Kidney tubule cell (primary cell): ENCODE measurements at regions not wholly inside any gene's neighbourhood (a gene's known extent, or its start where the extent isn't known, plus 50 kb on each side); places are given as distances from the start of the nearest gene placed in this dataset.

Experiments
- DNase-seq: peaks from one replicate; pipeline ENCODE4 v3.0.0-alpha.2; 2018; ENCODE audit warnings: low spot score

DNA sequence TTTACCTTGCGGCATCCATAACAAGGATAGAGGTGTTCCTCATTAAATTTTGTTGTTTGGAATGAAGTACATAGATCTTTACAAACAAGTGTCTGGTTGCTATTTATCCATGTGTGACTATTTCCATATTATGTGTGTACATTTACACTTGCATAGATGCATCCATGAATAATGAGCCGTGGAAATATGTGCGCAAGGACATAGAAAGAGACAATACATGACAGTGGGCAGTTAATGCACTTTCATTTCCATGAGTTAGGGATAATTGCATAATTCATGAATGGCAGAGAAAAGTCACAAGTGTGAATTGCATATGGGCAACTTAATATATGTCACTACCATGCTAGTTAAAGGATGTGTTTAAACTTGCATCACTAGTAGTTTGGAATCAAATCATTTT, 338.2 kb upstream of the PITX2 start:
- DNase-seq: no peak

- no peak for DNase-seq
Observed at GRCh38 chr4:110962616-110963015, 339.7 kb upstream of the PITX2 start.

DNA sequence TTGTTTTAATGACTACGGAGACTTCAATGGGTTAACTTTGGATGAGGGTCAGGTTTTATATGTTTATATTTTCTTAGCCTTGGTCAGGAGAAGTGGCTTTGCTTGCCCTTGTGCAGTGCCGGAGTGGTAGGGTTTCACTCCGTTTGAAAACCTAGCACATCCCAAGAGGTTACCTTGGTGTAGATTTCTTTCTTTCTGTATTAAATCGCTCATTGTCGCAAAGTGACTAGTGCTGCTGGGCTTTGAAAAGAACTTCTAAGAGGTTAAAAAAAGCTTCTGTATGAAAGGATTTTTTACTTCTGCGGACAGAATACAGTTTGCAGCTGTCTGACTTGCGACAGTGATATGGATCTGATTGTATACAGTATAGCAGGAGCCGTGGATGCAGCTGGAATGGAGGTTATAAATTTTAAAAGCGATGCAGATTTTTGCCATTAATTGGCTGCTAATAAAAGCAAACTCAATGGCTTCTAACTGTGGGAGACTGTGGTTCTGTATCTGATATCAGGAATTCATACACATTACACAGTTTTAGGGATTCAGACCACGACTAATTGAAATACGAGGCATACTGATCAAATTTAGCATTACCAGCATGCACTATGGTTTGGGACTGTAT, 340.9 kb upstream of the PITX2 start:
- no peak for DNase-seq

GRCh38 chr4:110967936-110968335, 345.1 kb upstream of the PITX2 start:
- DNase-seq: no peak

- DNase-seq: peak; percentile 68
Observed at GRCh38 chr4:110970642-110971041, 347.8 kb upstream of the PITX2 start.

DNA sequence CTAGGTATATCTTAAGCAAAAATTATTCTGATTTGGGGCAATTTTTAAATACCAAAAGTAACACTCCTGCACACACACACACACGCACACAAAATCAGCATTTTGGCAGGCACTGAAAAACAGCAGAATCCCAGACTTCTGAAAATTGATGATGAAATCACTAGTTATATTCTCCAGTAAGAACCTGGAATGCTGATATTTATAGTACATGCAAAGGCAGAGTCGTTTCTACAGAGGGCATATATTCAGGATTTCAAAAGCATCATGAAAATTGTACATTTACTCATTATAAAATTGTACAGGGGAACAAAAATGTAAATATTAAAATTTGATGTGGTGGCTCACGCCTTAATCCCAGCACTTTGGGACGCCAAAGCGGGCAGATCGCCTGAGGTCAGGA, 352.5 kb upstream of the PITX2 start:
- DNase-seq: no peak

DNA sequence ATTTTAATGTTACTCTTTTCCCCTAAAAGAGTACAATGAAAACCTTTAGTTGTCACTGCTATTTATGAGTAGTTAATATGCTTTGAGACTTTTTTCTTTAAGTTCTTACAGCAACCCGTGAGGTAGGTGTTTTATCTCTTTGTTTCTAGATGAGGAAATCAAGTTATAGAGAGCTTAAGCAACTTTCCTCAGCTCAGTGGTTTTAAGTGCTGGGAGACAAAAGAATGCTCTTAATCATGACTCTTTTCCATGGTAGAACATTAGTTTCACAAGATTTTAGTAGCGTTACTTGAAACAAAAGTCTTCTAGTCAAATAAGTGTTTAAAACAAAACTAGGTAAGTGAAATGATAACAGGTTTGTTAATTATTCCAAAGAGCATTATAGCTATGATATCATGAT, 354.7 kb upstream of the PITX2 start:
- peak; percentile 26 for DNase-seq

GRCh38 chr4:110978761-110979160, 355.9 kb upstream of the PITX2 start:
- DNase-seq: no peak

DNA sequence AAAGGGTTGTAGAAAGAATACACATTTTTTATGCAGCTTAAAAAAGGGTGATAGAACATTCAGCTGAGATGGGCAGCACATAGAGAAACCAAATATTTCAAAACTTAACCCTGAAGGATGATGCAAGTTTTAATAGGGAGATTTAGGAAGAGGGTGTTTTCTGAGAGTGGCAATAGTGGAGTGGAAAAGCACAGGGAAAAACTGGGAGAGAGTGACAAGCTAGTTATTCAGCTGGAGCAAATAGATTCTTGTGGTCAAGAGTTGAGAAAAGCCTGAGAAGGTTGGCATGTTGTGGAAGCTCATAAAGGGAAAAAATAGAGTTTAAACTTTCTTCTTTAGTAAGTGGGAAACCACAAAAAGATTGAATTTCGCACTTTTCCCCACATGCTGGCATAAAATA, 359.6 kb upstream of the PITX2 start:
- peak; percentile 31 for DNase-seq

- DNase-seq: no peak
Observed at GRCh38 chr4:110988722-110989121, 365.8 kb upstream of the PITX2 start.

DNA sequence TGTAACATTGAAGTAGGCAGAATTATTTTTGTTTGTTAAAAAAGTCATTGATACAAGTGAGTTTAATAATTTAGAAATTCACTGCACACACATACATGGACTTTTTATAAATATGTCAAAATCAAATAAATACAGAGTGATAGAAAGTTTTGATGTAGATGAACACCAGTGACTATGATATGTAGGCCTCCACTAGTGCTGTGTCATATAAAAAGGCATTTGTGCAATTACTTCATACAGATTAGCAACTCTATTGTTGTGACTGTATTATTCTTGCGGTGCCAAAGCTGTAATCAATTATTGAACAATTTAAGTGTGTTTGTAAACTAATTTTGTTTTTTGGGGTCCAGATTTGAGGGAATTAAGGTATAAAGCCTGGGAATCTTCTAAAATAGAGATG, 366.2 kb upstream of the PITX2 start:
- DNase-seq: no peak

- DNase-seq: no peak
Observed at GRCh38 chr4:110994781-110995180, 371.9 kb upstream of the PITX2 start.

DNA sequence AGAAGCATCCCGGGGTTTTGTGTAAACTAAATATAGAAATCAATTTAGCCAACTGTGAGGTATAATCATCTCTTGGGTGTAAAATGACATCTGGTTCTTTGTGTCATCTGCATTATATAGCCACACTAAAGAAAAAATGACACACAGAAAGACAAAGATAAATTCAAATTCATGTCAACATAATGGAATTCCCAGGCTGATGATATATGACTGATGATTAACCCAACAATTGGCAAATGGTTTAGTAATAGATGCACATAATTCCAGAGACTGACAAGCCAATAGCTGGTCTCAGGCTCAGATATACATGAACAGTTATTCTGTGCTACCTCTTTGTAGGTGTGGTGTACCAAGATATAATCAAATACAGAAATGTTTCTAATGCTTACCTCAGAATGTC, 375.4 kb upstream of the PITX2 start:
- peak; percentile 20 for DNase-seq

DNA sequence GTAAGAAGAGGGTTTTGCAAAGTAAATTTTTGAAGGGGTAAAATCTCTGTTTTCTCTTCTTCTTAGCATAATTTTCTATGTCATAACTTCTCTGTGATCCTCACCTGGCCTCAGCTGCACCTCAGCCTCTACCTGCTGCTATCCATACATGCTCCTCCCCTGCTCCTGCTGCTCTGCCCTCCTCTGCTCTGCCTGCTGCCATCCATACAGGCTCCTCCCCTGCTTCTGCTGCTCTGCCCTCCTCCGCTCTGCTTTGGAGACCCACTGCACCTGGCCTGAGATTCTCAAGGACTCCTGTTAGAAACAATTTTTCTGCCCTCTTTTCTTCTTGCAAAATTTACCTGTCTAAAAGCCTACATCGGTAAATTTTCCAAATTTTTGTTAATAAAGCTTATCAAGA, 388.6 kb upstream of the PITX2 start:
- DNase-seq: no peak

DNA sequence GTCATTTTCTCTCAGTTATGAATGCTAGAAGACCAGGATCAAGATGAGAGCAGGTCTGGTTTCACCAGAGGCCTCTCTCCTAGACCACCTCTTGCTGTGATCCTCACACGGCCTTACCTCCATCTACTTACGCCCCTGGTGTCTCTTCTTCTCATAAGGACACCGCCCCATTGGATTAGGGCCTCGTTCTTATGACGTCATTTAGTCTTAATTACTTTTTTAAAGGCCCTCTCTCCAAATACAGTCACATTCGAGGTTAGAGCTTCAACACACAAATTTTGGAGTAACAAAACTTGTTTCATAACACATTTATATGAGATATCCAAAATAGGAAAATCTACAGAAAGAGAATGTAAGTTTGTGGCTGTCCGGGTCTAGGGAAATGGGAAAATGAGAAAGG, 391.0 kb upstream of the PITX2 start:
- no peak for DNase-seq

DNA sequence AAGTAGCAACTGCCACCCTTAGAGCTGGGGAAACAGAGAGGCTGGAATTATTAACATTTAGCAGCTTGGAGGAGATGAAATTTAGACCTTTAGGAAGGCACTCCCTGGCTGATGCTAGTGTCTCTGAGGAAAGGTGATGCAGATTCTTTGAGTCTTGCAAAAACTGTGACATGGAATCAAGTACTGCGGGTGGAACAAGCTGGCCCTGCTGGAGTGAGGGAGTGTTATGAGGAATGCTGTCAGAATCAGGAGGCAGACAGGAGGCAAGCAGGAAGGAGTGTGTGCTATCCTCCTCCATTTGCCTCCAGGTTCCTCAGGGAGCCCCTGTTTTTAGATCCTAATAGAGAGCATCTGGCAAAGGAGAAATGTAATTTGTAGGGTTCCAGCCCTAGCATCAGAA, 391.7 kb upstream of the PITX2 start:
- no peak for DNase-seq

- no peak for DNase-seq
Observed at GRCh38 chr4:111016416-111016815, 393.5 kb upstream of the PITX2 start.

DNA sequence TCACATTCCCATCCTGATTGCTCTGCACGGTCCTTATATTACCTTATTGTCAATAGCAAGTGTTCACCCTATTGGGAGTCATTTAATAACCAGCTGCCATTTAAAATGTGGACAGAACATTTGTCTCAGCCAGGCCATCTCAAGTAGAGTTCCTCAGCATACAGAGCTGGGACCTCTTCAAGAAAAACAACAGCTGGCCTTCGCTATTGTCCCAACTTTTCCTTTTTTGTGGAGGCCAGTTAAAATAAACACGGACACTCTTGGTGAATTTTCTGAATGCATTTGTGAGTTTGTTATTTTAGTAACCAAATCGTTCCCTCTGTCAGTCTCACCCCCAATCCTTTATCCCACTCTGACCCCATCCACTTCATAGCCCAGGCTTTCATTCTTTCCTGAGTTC, 395.3 kb upstream of the PITX2 start:
- no peak for DNase-seq

- DNase-seq: no peak
Observed at GRCh38 chr4:111020476-111020875, 397.6 kb upstream of the PITX2 start.

- DNase-seq: no peak
Observed at GRCh38 chr4:111020961-111021360, 398.1 kb upstream of the PITX2 start.

GRCh38 chr4:111022758-111023157, 399.9 kb upstream of the PITX2 start:
- DNase-seq: no peak

DNA sequence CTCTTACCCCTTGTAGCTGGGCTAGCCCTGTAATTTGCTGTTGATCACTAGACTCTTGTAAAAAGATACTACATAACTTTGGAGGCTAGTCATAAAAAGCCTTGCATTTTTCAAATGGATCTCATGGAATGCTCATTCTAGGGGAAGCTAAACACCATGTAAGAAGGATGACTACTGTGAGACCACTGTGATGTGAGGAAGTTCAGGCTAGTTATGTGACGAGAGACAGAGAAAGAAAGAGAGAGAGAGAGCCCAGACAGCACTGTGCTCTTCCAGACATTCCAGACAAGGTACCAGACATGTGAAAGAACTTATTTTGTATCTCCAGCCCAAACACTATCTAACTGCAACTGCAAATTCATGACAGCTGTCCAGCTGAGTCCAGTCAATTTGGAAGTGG, 404.6 kb upstream of the PITX2 start:
- DNase-seq: peak; percentile 51

GRCh38 chr4:111028795-111029194, 405.9 kb upstream of the PITX2 start:
- no peak for DNase-seq

DNA sequence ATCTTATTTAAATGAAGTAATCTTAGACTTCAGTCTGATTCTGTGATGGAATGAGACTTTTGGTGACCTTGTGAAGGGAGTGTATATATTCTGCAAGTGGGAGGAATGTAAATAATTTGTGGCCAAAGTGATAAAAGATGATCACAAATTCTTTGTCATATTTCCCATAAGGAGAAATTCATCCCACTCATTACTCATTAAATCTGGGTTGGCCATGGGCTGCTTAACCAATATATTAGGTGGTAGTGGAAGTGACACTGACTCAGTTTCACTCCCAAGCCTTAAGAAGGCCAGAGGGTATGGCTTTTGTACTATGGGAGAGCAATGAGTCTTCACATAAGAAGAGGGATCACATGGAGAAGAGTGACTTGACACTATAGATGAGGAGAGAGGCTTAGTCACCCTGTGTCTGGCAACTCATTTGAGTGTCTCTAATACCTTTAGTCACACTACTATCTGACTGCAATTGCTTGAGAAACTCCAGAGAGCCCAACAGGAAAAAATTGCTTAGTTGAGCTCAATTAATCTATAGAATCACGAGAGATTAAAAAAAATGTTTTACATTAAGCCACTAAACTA, 408.2 kb upstream of the PITX2 start:
- peak; percentile 36 for DNase-seq
